Right cardiac atrium (tissue), 5 donors: ENCODE measurements at regions not wholly inside any gene's neighbourhood (a gene's known extent, or its start where the extent isn't known, plus 50 kb on each side); places are given as distances from the start of the nearest gene placed in this dataset.

ENCODE experiments used
- ATAC-seq, 2 donors: fragments of 200-7000 bp; cut with Tn5 transposase; one replicate each; pipeline versions ENCODE4 v1.8.0 to v1.9.1; 2020; ENCODE audit warnings: moderate library complexity in 2 of 2, mild to moderate bottlenecking in 1 of 2
- DNase-seq, 3 donors: peaks; one replicate each; pipeline ENCODE4 v3.0.0-alpha.2; 2020
- H3K27ac ChIP-seq: one replicate; pipeline ENCODE4 v1.5.1; 2013; ENCODE audit warnings: mild to moderate bottlenecking, low read length, control low read depth, moderate library complexity
- H3K27me3 ChIP-seq: one replicate; pipeline ENCODE4 v1.6.1; 2013; ENCODE audit not compliant: control insufficient read depth, insufficient read depth
- H3K4me1 ChIP-seq: one replicate; pipeline ENCODE4 v1.6.1; 2013; ENCODE audit warnings: low read length; ENCODE audit not compliant: control insufficient read depth, insufficient read depth
- H3K4me3 ChIP-seq: one replicate; pipeline ENCODE4 v1.5.1; 2013; ENCODE audit warnings: low read length, control low read depth
- H3K9me3 ChIP-seq: one replicate; pipeline ENCODE4 v1.6.1; 2013; ENCODE audit warnings: low read length; ENCODE audit not compliant: control insufficient read depth
- WGBS: extraction: QIAGEN DNeasy Blood & Tissue Kit; methylation state at CpG from one replicate; pipeline ENCODE4 v1.1.7; 2013; 5-methylcytosine and 5-hydroxymethylcytosine counted together
- intact Hi-C, 4 donors: fragments of 100-400 bp; cut with DNase I; formaldehyde crosslinking; loops; one replicate each; pipeline versions ENCODE4 v1.11.0 to v1.14.0; 2022 to 2023
- donor health status: healthy with polysubstance abuse.
- donor health status: DM: no; HTN: yes; CAD: no.
- donor health status: DM: no; HTN: no; CAD: no.
- donor health status: DM: no; HTN: yes; CAD: no; lungs with severe emphysema.
- donor health status: DM: yes; HTN: yes; CAD: no.

DNA sequence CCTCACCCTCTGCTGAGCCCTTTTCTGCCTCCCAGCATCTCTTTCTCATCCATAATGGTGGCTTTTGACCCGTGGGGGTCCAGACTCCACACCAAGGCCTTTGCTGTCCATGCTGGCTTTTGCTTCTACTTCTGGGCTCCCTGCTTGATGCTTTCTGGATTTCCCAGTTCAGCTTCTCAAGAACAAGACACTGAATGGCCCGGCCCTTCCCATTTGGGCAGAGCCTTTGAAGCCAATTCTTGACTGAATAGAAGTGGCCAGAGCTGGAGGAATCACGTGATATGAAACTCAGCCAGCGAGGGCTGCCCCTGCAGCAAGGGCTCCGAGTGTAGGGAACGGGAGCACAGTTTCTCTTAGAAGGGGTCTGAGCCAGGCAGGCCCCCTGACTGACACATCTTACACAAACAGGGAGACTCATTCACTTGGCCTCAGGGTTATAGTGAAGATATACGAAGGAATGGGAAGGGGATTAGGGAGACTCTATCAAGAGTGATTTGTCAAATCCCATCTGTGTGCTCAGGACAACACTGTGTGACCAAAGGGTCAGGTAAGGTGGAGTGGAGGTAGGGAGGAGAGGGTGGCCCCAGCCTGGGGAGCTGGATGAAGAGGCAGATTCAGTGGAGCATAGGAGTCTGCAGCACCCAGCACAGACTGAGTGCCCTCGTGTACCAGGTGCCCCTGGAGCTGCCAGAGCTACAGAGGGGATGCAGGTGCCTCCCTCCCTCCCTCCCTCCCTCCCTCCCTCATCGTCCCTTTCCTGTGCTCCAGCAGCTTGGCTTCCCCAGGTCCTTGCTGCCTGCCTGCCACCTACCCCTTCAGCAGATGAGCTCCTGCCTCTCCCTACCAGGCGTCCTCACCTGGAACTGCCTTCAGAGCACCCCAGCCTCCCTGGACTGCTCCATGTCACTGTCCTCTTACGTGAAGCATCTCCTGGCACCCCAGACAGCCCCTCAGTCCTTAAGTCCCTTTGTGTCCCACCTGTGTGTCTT lies 106.0 kb downstream of the TRIM29 start:
- 44% methylated on average over 11 of the region's 11 CpGs for WGBS
- Histone ChIP-seq H3K4me3 (no peak overlapping the region), H3K9me3 (peaks cover 2% of the 10 kb centered on the region), H3K27ac (no peak overlapping the region), H3K4me1 (no peaks in the 10 kb centered on the region), H3K27me3 (no peaks in the 10 kb centered on the region)
- no peak for ATAC-seq
- intact Hi-C loops, result no loop called here
- DNase-seq, result peak in 1 of 3 donors; percentile 54

DNA sequence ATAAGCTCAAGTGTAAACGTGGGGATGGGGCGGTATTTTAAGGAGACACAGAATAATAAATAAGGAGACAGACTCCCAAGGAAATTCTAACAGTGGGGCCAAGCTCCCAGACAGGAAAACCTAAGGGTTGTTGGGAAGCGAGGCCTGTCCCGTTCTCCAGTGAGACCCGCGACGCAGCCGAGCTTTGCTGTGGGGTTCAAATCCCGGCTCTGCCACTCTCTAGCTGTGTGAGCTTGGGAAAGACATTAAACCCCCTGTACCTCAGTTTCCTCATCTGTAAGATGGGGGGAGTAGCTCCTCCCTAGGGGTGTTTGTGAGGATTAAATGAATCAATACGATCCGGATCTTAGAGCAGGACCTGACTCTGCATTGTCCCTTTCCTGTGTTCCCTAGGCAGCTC lies 106.8 kb downstream of the TRIM29 start:
- DNase-seq (no peak), ATAC-seq (no peak)
- intact Hi-C loops, result no loop called here
- 80% methylated on average over 11 of the region's 11 CpGs for WGBS
- Histone ChIP-seq H3K4me3 (no peak overlapping the region), H3K4me1 (no peaks in the 10 kb centered on the region), H3K27me3 (no peaks in the 10 kb centered on the region), H3K27ac (no peak overlapping the region), H3K9me3 (peaks cover 2% of the 10 kb centered on the region)

DNA sequence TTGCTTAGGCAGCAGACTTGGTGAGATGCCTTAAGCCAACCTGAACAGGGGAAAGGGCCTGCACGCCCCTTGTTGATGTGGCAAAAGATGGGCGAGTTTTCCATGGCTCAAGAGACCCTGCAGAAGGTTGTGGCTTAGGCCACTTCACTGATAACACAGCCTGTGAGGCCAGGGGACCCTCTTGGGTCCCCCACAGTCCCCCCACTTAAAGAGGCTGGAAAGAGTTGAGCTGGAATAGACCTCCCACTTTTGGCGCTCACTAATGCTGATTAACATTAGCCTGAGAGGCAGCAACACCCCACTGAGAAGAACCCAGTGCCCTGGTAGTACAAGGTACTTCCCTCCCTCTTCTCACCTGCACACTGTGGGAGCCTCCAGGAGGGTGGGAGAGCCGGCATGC lies 107.5 kb downstream of the TRIM29 start:
- ATAC-seq (no peak), DNase-seq (no peak)
- H3K4me3 ChIP-seq, result no peak overlapping the region
- 78% methylated on average over 4 of the region's 4 CpGs for WGBS
- H3K4me1 ChIP-seq, result no peaks in the 10 kb centered on the region
- H3K9me3 ChIP-seq, result no peaks in the 10 kb centered on the region
- H3K27ac ChIP-seq, result no peak overlapping the region
- intact Hi-C loops, result no loop called here
- no peaks in the 10 kb centered on the region for H3K27me3 ChIP-seq

DNA sequence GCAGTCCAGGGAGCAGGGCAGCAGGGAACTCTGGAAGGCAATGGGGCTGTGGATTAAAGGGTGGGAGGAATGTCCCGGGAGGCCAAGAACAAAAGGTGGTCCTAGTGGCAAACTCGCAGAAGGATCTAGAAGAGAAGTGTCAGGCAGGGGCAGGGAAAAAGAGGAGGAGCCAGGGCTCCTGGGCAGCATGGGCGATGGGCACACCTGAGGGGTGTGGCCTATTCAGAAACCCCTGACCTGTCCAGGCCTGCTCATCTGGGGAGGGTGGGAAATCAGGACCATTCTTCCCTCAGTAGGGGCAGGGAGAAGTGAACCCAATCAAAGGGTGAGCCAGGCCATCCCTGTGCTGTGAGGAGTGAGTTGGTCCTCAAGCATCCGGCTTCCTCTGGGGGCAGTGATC lies 108.6 kb downstream of the TRIM29 start:
- Histone ChIP-seq H3K9me3 (no peaks in the 10 kb centered on the region), H3K4me3 (no peak overlapping the region), H3K27me3 (no peaks in the 10 kb centered on the region), H3K27ac (no peak overlapping the region), H3K4me1 (no peaks in the 10 kb centered on the region)
- ATAC-seq, result no peak
- DNase-seq, result no peak
- intact Hi-C loops, result no loop called here
- 91% methylated on average over 4 of the region's 4 CpGs for WGBS

DNA sequence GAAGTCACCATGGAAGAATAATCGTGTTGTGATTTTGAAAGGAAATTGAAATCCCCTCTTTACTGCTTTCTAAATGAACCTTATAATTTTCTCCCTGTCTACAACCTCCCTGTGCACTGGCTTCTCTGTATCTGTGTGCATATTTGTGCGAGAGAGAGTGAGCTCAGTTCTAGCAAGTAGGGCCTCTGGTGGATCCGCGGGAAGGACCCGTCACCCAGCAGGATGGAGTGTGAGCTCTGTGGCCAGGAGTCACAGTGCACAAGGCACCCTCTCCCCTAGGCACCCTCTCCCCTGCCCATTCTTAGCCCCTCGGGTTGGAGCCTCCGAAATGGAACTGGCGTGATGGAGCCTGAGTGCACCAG lies 109.0 kb downstream of the TRIM29 start:
- intact Hi-C loops, result no loop called here
- Histone ChIP-seq H3K27ac (no peak overlapping the region), H3K27me3 (no peaks in the 10 kb centered on the region), H3K9me3 (no peaks in the 10 kb centered on the region), H3K4me3 (no peak overlapping the region), H3K4me1 (no peaks in the 10 kb centered on the region)
- 89% methylated on average over 8 of the region's 8 CpGs for WGBS
- DNase-seq (no peak), ATAC-seq (no peak)

DNA sequence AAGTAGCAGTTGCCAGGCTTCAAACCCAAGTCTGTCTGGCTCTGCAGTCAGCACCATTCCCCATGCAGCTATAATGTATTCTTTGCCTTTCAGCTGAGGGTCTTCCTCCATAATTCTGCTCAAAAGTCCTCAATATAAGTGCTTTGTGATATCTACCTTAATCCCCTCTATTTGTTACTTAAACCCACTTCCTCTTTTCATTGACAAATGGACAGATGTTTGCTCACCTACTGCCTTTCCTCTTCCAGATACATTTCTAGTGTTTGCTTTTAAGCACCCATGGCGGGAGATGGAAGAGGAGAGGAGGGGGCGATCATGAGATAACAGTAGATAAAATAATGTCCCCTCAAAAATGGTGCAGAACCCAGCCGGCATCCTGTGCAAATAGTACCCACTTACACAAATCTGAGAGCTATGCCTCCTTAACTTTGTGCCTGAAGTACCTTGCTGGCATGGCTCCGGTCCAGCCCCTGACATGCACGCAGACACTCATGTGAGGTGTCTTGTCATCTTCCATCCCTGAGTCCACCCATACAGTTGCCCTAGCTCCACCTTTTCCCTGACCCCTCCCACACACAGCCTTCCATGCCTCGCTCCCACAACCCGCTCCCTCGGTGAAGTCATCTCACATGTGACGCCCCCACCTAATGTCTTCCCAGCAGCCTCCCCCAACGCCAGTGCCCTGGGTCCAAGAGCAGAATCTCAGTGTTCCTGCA lies 109.6 kb downstream of the TRIM29 start:
- no peak for DNase-seq
- H3K27me3 ChIP-seq, result no peaks in the 10 kb centered on the region
- no peak overlapping the region for H3K4me3 ChIP-seq
- 74% methylated on average over 10 of the region's 10 CpGs for WGBS
- ATAC-seq, result no peak
- intact Hi-C loops, result no loop called here
- no peak overlapping the region for H3K27ac ChIP-seq
- H3K4me1 ChIP-seq, result no peaks in the 10 kb centered on the region
- no peaks in the 10 kb centered on the region for H3K9me3 ChIP-seq

DNA sequence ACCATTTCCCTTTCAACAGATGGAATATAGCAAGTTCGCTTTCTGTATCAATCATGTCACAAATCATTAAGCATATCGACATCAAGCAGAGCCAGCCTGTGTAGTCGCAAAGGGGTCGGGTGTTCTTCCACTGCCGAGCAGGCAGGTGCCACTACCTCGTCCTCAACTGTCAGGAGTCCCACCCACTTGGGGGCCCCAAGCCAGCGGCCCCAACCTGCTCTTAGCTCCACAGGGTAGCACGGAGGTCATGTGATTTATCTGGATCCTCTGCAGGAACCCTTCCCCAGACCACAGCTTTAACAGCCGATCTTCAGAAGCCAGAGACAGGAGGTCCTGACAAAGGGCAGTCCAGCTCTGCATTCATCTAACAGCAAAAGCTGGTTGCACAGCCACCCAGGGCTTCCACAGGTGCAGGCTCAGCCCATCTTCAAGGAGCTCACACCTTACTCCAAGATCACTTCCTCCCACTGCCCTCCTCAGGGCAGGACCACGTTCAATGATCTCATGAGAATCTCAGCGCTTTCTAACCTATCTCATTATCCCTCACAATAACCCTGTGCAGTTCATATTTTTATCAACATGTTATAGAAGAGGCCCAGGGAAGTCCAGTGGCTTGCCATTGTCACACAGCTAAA lies 110.2 kb downstream of the TRIM29 start:
- Histone ChIP-seq H3K4me3 (no peak overlapping the region), H3K27ac (no peak overlapping the region), H3K27me3 (no peaks in the 10 kb centered on the region), H3K4me1 (no peaks in the 10 kb centered on the region), H3K9me3 (no peaks in the 10 kb centered on the region)
- intact Hi-C loops, result no loop called here
- WGBS, result 59% methylated on average over 11 of the region's 11 CpGs
- DNase-seq (no peak), ATAC-seq (no peak)

DNA sequence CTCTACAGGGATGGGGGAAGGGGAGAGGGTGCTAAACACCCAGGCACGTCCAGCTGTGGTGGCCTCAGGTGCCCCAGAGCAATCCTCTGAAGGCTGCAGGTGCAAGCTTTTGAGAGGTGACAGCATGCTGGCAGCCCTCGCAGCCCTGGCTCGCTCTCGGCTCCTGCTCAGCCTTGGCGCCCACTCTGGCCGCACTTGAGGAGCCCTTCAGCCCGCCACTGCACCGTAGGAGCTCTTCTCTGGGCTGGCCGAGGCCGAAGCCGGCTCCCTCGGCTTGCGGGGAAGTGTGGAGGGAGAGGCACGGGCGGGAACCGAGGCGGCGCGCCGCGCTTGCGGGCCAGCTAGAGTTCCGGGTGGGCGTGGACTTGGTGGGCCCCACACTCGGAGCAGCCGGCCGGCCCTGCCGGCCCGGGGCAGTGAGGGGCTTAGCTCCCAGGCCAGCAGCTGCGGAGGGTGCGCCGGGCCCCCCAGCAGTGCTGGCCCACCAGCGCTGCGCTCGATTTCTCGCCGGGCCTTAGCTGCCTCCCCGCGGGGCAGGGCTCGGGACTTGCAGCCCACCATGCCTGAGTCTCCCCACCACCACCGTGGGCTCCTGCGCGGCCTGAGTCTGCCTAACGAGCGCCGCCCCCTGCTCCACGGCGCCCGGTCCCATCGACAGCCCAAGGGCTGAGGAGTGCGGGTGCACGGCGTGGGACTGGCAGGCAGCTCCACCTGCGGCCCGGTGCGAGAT lies 112.1 kb downstream of the TRIM29 start:
- no peak for DNase-seq
- no peaks in the 10 kb centered on the region for H3K27me3 ChIP-seq

DNA sequence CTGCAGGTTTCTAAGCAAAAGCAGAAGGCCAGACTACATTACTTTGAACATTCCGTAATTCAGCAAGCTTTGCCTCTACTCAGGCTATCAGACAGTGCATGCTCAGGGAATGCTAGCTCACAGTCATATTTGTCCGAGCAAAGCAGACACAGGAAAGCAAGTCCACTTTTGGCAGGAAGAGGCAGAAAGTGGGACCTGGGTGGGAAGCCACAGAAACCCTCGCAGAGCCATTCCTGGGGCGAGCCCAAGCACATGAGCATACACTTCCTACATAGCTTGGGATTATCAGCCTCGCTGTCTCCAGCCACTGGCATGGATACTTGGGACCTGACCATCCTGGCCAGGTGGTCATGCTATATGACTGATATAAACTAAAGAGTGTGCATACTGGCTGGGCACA lies 113.3 kb downstream of the TRIM29 start:
- Histone ChIP-seq H3K4me3 (no peak overlapping the region), H3K9me3 (no peaks in the 10 kb centered on the region), H3K4me1 (no peaks in the 10 kb centered on the region), H3K27ac (no peak overlapping the region), H3K27me3 (no peaks in the 10 kb centered on the region)
- DNase-seq (no peak), ATAC-seq (no peak)
- WGBS, result 68% methylated on average over 5 of the region's 5 CpGs
- intact Hi-C loops, result no loop called here

More for the DNA sequence above, 112.1 kb downstream of the TRIM29 start:
- H3K27ac ChIP-seq, result no peak overlapping the region
- H3K4me1 ChIP-seq, result no peaks in the 10 kb centered on the region
- 95% methylated on average over 56 of the region's 56 CpGs for WGBS
- intact Hi-C loops, result no loop called here
- ATAC-seq, result no peak
- no peaks in the 10 kb centered on the region for H3K9me3 ChIP-seq
- no peak overlapping the region for H3K4me3 ChIP-seq

DNA sequence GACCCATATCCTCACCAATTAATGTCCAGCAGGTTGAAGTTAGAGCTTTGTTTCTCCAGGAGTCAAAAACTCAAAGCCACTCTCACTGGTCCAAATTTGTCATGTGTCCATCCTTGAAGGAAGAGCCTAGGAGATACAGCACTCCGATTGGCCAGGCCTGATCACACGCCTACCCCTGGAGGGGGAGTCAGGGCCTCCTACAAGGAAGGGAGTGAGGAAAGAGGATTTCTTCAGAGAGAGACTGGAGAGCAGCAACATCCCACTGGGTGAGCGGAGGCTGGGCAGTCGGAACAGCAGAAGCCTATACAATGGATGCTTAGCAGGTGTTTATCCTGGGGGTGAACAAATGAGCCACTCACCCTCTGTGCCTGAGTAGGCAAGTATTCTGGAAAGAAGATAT lies 113.9 kb downstream of the TRIM29 start:
- ATAC-seq (no peak), DNase-seq (no peak)
- WGBS, result 82% methylated on average over 4 of the region's 4 CpGs
- H3K9me3 ChIP-seq, result no peaks in the 10 kb centered on the region
- no peaks in the 10 kb centered on the region for H3K27me3 ChIP-seq
- H3K4me1 ChIP-seq, result no peaks in the 10 kb centered on the region
- H3K4me3 ChIP-seq, result no peak overlapping the region
- no peak overlapping the region for H3K27ac ChIP-seq
- intact Hi-C loops, result no loop called here
